ENCODE measurements at regions not wholly inside any gene's neighbourhood (a gene's known extent, or its start where the extent isn't known, plus 50 kb on each side); places are given as distances from the start of the nearest gene placed in this dataset.

DNA sequence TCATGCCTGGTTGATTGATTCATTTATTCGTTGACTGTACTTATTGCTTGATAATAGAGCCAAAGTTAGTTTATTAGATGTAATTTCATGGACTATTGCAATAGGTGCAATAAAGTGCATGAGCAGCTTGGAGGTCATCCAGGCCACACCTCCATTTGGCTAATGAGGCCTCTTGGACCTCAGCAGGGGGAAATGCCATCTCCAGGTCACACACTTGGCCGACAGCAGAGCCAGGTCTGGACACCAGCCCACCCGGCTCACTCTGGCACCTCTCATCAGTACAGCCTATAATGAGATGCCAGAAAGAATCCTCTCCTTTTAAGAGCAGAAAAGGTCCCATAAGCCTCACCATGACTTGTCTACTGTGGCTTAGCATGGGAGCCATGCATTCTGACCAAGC, 71.2 kb upstream of the AFF3 start:
- TF ChIP-seq, protein P1, sequence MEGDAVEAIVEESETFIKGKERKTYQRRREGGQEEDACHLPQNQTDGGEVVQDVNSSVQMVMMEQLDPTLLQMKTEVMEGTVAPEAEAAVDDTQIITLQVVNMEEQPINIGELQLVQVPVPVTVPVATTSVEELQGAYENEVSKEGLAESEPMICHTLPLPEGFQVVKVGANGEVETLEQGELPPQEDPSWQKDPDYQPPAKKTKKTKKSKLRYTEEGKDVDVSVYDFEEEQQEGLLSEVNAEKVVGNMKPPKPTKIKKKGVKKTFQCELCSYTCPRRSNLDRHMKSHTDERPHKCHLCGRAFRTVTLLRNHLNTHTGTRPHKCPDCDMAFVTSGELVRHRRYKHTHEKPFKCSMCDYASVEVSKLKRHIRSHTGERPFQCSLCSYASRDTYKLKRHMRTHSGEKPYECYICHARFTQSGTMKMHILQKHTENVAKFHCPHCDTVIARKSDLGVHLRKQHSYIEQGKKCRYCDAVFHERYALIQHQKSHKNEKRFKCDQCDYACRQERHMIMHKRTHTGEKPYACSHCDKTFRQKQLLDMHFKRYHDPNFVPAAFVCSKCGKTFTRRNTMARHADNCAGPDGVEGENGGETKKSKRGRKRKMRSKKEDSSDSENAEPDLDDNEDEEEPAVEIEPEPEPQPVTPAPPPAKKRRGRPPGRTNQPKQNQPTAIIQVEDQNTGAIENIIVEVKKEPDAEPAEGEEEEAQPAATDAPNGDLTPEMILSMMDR (IDR thresholded peaks at IDR 0.05; ENCODE audit: poor library complexity) = no peak
- no peak for TF ChIP-seq EZH2 (IDR thresholded peaks at IDR 0.05; ENCODE audit: borderline replicate concordance)
